Thoracic aorta (tissue), 2 donors: ENCODE measurements at regions not wholly inside any gene's neighbourhood (a gene's known extent, or its start where the extent isn't known, plus 50 kb on each side); places are given as distances from the start of the nearest gene placed in this dataset.

Experiments used
- ATAC-seq: fragments of 150-250 bp; one replicate; pipeline ENCODE4 v1.8.0; 2017; ENCODE audit warnings: low read depth; ENCODE audit not compliant: insufficient number of reproducible peaks, low FRiP score
- DNase-seq: peaks from one replicate; pipeline ENCODE4 v3.0.0-alpha.2; 2020; ENCODE audit warnings: low spot score
- H3K27ac ChIP-seq, 2 donors: fragments of 200-600 bp; sonication (generic); 1 replicate in 1 of 2; 2 replicates in 1 of 2; pipeline ENCODE4 v1.5.1; 2016; ENCODE audit warnings: mild to moderate bottlenecking in 2 of 2, moderate library complexity in 2 of 2
- H3K27me3 ChIP-seq: fragments of 200-600 bp; sonication (generic); replicated peaks from 2 replicates; pipeline ENCODE4 v1.6.0; 2016; ENCODE audit warnings: mild to moderate bottlenecking; ENCODE audit not compliant: insufficient read depth
- H3K36me3 ChIP-seq: fragments of 200-600 bp; sonication (generic); one replicate; pipeline ENCODE4 v1.5.1; 2016
- H3K4me1 ChIP-seq, 2 donors: fragments of 200-600 bp; sonication (generic); 1 replicate in 1 of 2; 2 replicates in 1 of 2; pipeline versions ENCODE4 v1.5.1 to v1.6.0; 2016; ENCODE audit warnings: low read depth in 2 of 2, mild to moderate bottlenecking in 1 of 2; ENCODE audit not compliant: control insufficient read depth in 1 of 2
- H3K4me3 ChIP-seq: fragments of 200-600 bp; sonication (generic); 2 replicates; pipeline ENCODE4 v1.5.1; 2016; ENCODE audit warnings: mild to moderate bottlenecking
- H3K9me3 ChIP-seq: fragments of 200-600 bp; sonication (generic); 2 replicates; pipeline ENCODE4 v1.5.1; 2016
- TF ChIP-seq, protein P1 (sequence below): fragments of 200-600 bp; sonication (generic); IDR thresholded peaks from one replicate; pipeline ENCODE4 v1.5.1; 2019; ENCODE audit warnings: antibody characterized with exemption

DNA sequence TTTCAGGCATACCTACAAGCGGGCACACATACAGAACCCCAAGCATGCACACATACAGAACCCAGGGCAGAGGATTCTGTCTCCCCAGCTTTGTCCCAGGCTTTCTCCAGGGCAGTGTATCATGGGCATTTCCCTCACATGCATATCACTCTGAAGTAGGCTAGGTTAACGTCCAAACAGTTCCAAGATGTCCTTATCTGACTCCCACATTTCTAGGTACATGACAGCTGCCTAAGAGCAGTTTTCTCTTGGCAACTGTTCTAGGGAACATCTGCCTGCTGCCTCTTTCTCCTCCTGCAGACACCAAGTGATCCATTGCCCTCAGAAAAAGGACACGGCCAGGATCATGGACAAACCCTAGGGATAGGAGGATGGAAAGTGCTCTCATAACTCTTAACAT, 84.9 kb upstream of the NR3C1 start:
- H3K9me3 ChIP-seq = no peaks in the 10 kb centered on the region
- H3K4me3 ChIP-seq = no peak overlapping the region
- no peak for ATAC-seq
- H3K4me1 ChIP-seq = no peaks in the 10 kb centered on the region
- DNase-seq = no peak
- TF ChIP-seq, protein P1, sequence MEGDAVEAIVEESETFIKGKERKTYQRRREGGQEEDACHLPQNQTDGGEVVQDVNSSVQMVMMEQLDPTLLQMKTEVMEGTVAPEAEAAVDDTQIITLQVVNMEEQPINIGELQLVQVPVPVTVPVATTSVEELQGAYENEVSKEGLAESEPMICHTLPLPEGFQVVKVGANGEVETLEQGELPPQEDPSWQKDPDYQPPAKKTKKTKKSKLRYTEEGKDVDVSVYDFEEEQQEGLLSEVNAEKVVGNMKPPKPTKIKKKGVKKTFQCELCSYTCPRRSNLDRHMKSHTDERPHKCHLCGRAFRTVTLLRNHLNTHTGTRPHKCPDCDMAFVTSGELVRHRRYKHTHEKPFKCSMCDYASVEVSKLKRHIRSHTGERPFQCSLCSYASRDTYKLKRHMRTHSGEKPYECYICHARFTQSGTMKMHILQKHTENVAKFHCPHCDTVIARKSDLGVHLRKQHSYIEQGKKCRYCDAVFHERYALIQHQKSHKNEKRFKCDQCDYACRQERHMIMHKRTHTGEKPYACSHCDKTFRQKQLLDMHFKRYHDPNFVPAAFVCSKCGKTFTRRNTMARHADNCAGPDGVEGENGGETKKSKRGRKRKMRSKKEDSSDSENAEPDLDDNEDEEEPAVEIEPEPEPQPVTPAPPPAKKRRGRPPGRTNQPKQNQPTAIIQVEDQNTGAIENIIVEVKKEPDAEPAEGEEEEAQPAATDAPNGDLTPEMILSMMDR = no peak
- no peaks in the 10 kb centered on the region for H3K36me3 ChIP-seq
- H3K27ac ChIP-seq = no peak overlapping the region
- H3K27me3 ChIP-seq = no peaks in the 10 kb centered on the region

DNA sequence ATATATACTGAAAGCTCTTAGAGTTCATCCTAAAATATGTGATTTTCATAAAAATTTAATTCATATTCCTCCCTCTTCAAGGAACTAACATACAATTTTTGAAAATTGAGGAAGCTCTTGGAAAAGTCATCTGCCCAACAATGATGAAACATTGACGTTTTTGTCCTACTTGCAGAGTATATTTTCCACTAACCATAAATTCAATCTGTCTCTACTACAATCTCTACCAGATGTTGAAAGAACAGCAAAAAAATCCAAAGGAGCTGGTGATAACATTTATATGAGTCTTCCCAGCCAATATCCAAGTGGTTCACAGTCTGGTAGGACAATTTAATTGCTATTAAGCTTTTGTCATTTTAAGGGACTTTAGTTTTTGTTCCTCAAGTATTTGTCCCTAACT, 81.1 kb upstream of the NR3C1 start:
- no peak for DNase-seq
- TF ChIP-seq, protein P1 = no peak
- no peaks in the 10 kb centered on the region for H3K36me3 ChIP-seq
- H3K27me3 ChIP-seq = no peaks in the 10 kb centered on the region
- no peaks in the 10 kb centered on the region for H3K4me1 ChIP-seq
- no peak for ATAC-seq
- H3K4me3 ChIP-seq = no peak overlapping the region
- H3K9me3 ChIP-seq = no peaks in the 10 kb centered on the region
- no peak overlapping the region for H3K27ac ChIP-seq

DNA sequence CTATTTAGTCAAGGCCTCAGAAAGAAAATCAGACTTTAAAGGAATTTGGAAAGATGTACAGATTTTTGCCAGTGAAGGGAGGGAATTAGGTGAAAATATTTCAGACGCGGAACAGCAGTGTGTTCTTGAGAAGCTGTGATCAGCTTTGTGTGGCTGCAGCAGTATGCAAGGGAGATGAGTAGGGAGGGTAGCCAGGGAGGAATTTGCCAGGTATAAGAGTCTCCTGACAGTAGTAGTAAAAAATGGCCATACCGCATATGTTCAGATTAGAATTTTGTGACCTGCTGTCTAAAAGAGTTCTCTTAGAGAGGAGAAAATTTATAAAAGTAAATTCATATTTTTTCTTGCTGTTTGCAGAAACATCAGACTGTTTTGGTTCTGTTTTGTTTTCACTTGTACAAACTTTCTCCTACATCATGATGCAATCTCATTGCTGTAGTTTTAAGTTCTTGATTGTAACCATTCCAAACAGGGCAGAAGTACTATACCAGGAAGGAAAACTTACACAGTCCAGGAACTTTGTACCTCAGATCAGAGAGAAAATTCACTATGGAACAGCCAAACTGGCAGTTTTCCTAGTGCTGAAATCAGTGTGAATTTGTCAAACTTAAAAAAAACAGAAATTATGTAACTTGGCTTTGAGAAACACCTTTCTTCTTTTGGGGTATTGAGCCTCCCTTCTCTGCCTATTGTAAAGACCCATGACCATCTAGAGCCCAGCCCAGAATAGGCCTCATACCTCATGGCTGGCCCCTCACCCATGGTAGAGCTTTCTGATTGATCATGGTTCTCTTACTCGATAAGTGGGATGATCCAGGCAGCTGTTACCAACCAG, 78.4 kb upstream of the NR3C1 start:
- H3K9me3 ChIP-seq = no peaks in the 10 kb centered on the region
- ATAC-seq = no peak
- H3K27me3 ChIP-seq = no peaks in the 10 kb centered on the region
- H3K36me3 ChIP-seq = no peaks in the 10 kb centered on the region
- no peaks in the 10 kb centered on the region for H3K4me1 ChIP-seq
- no peak overlapping the region for H3K27ac ChIP-seq
- DNase-seq = no peak
- TF ChIP-seq, protein P1 = no peak
- H3K4me3 ChIP-seq = no peak overlapping the region

DNA sequence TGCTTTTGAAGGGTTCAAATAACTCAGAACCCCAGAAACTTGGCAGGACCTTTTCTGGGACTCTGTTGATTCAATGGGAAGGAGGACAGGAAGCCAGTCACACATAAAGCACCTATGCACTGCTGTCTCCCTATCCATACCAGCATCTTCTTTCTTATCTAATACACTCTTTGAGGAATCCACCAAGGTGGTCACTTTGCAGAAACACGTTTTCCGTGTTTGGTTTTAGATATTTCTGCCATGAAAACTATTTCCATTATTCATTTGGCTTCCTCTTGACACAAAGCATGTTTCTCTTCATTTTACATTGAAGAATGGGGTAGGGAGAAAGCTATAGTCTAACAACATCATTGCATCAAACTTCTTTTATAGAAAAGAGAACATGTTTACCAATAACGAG, 76.5 kb upstream of the NR3C1 start:
- H3K36me3 ChIP-seq = no peaks in the 10 kb centered on the region
- no peak overlapping the region for H3K27ac ChIP-seq
- TF ChIP-seq, protein P1 = no peak
- no peaks in the 10 kb centered on the region for H3K4me1 ChIP-seq
- DNase-seq = no peak
- ATAC-seq = no peak
- H3K4me3 ChIP-seq = no peak overlapping the region
- no peaks in the 10 kb centered on the region for H3K27me3 ChIP-seq
- no peaks in the 10 kb centered on the region for H3K9me3 ChIP-seq

DNA sequence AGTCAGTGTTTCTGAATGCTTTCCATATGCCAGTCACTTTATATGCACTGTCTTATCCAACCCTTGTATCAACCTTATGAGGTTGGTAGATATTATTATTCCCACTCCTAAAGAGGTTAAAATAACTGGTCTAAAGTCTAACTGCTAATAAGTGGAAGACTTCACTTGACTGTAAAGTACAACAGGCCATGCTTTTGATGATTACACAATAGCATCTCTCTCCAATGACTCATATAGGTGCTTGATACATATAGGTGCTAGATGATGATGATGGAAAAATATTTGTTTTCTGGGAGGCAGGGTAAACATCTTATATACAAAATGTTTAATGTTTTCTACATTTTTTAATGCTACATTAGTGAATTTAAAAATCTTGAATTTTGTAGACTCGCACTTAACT, 75.9 kb upstream of the NR3C1 start:
- no peaks in the 10 kb centered on the region for H3K9me3 ChIP-seq
- TF ChIP-seq, protein P1 = no peak
- no peak for DNase-seq
- H3K4me1 ChIP-seq = no peaks in the 10 kb centered on the region
- no peaks in the 10 kb centered on the region for H3K36me3 ChIP-seq
- H3K4me3 ChIP-seq = no peak overlapping the region
- no peak overlapping the region for H3K27ac ChIP-seq
- ATAC-seq = no peak
- no peaks in the 10 kb centered on the region for H3K27me3 ChIP-seq
